ENCODE measurements at regions not wholly inside any gene's neighbourhood (a gene's known extent, or its start where the extent isn't known, plus 50 kb on each side); places are given as distances from the start of the nearest gene placed in this dataset.

DNA sequence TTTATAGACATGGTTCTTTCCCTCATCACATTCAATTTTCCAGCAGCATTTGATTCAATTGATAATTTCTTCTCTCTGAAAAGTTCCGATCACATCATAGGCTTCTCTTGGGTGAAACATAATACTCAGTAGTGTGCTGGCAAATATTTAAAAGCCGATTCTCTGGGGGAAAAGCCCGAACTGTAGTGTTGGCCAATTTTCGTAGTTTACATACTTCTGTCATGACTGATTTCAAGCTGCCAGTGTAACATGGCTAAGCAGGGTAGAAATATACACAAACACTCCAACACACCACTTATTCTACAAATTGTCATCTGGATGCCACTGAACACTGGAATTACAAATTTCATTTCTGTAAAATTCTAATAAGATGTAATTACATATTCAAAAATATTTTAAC lies 56.1 kb upstream of the FREM2 start:
- ATAC-seq (no peak), DNase-seq (no peak)
- TF ChIP-seq, protein P1, sequence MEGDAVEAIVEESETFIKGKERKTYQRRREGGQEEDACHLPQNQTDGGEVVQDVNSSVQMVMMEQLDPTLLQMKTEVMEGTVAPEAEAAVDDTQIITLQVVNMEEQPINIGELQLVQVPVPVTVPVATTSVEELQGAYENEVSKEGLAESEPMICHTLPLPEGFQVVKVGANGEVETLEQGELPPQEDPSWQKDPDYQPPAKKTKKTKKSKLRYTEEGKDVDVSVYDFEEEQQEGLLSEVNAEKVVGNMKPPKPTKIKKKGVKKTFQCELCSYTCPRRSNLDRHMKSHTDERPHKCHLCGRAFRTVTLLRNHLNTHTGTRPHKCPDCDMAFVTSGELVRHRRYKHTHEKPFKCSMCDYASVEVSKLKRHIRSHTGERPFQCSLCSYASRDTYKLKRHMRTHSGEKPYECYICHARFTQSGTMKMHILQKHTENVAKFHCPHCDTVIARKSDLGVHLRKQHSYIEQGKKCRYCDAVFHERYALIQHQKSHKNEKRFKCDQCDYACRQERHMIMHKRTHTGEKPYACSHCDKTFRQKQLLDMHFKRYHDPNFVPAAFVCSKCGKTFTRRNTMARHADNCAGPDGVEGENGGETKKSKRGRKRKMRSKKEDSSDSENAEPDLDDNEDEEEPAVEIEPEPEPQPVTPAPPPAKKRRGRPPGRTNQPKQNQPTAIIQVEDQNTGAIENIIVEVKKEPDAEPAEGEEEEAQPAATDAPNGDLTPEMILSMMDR (IDR thresholded peaks at IDR 0.05 in 4 of 5, conservative IDR thresholded peaks at IDR 0.05 in 1 of 5): no peak
- no peak for TF ChIP-seq POLR2A (IDR thresholded peaks at IDR 0.05)
- in situ Hi-C loops (cut with MboI; ENCODE audit: low sequenced_read_pairs in 4 of 4): no loop called here
- no peaks in the 10 kb centered on the region for H3K4me1 ChIP-seq
- no peaks in the 10 kb centered on the region for H3K27me3 ChIP-seq
- no peak overlapping the region for H3K4me3 ChIP-seq
- intact Hi-C loops (cut with DNase I; ENCODE audit: low total_unique reads): no loop called here
- no peaks in the 10 kb centered on the region for H3K9me3 ChIP-seq
- H3K36me3 ChIP-seq: no peaks in the 10 kb centered on the region
- no peak overlapping the region for H3K27ac ChIP-seq

DNA sequence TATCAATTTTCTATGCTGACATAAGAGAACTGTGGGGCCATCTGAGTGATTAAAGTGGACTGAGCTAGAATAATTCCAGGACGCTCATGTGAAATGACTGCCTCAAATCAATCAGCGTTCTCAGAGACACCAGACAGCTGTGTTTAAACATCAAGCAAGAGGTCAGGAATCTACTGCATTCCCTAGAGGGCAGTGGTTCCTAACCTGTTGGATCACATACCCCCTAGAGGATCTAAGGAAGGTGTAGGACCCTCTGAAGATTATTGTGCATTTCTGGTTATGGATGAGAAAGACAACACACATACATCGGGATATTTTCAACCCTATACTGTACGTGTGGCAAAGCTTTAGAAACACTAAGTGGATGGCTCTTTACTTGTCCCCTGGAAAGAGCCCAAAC lies 51.8 kb upstream of the FREM2 start:
- H3K9me3 ChIP-seq: no peaks in the 10 kb centered on the region
- ATAC-seq (no peak), DNase-seq (no peak)
- H3K4me3 ChIP-seq: no peak overlapping the region
- no peaks in the 10 kb centered on the region for H3K4me1 ChIP-seq
- no peak for TF ChIP-seq POLR2A (IDR thresholded peaks at IDR 0.05)
- TF ChIP-seq, protein P1 (IDR thresholded peaks at IDR 0.05 in 4 of 5, conservative IDR thresholded peaks at IDR 0.05 in 1 of 5): no peak
- intact Hi-C loops (cut with DNase I; ENCODE audit: low total_unique reads) (no loop called here), in situ Hi-C loops (cut with MboI; ENCODE audit: low sequenced_read_pairs in 4 of 4) (no loop called here)
- no peaks in the 10 kb centered on the region for H3K36me3 ChIP-seq
- no peaks in the 10 kb centered on the region for H3K27me3 ChIP-seq
- H3K27ac ChIP-seq: no peak overlapping the region

DNA sequence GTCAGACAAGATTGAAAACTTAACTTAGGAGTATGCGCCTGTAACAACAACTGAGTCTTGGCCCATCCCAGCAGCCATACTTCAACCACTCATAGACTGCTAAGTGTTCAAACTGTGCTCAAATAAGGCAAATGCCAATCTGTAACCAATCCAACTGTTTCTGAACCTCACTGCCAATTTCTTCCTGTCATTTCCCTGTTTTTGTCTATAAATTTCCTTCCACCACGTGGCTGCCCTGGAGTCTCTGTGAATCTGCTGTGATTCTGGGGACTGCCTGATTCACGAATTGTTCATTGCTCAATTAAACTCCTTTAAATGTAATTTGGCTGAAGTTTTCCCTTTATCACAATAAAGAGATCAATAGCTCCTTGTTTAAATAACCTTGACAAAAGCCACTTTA lies 50.8 kb upstream of the FREM2 start:
- H3K27me3 ChIP-seq: no peaks in the 10 kb centered on the region
- TF ChIP-seq POLR2A (IDR thresholded peaks at IDR 0.05): no peak
- TF ChIP-seq, protein P1 (IDR thresholded peaks at IDR 0.05 in 4 of 5, conservative IDR thresholded peaks at IDR 0.05 in 1 of 5): no peak
- DNase-seq: no peak
- intact Hi-C loops (cut with DNase I; ENCODE audit: low total_unique reads) (no loop called here), in situ Hi-C loops (cut with MboI; ENCODE audit: low sequenced_read_pairs in 4 of 4) (no loop called here)
- no peaks in the 10 kb centered on the region for H3K4me1 ChIP-seq
- H3K36me3 ChIP-seq: no peaks in the 10 kb centered on the region
- H3K4me3 ChIP-seq: no peak overlapping the region
- H3K27ac ChIP-seq: no peak overlapping the region
- H3K9me3 ChIP-seq: no peaks in the 10 kb centered on the region
- ATAC-seq: no peak

DNA sequence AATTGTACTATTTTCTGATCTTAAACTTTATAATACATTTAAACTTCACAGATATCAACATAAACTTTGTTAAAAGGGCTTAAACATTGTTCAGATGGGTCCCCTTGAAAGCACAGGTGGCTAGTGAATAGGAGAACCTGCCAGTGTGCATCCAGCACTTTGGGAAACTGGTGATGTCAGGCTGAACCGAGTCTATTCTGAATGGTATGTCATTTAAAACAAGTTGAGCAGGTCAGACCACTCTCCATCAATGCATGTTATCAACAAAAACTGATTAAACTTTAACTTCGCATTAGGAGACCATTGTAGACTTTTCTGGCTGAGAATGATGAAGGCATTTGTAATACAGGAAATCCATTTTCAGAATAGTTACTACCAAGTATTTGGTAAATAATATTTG lies 50.1 kb upstream of the FREM2 start:
- Histone ChIP-seq H3K4me3 (no peak overlapping the region), H3K27ac (no peak overlapping the region), H3K4me1 (no peaks in the 10 kb centered on the region), H3K36me3 (no peaks in the 10 kb centered on the region), H3K9me3 (no peaks in the 10 kb centered on the region), H3K27me3 (no peaks in the 10 kb centered on the region)
- ATAC-seq (no peak), DNase-seq (no peak)
- in situ Hi-C loops (cut with MboI; ENCODE audit: low sequenced_read_pairs in 4 of 4) (no loop called here), intact Hi-C loops (cut with DNase I; ENCODE audit: low total_unique reads) (no loop called here)
- no peak for TF ChIP-seq POLR2A (IDR thresholded peaks at IDR 0.05)
- TF ChIP-seq, protein P1 (IDR thresholded peaks at IDR 0.05 in 4 of 5, conservative IDR thresholded peaks at IDR 0.05 in 1 of 5): no peak
